Thyroid gland (tissue), 4 donors: ENCODE measurements at regions not wholly inside any gene's neighbourhood (a gene's known extent, or its start where the extent isn't known, plus 50 kb on each side); places are given as distances from the start of the nearest gene placed in this dataset.

Experiments used
- POLR2A ChIP-seq, 2 donors: fragments of 450-650 bp; IDR thresholded peaks; one replicate each; pipeline ENCODE4 v1.6.1; 2017; ENCODE audit warnings: antibody characterized with exemption in 2 of 2, mild to moderate bottlenecking in 2 of 2, moderate library complexity in 1 of 2
- TF ChIP-seq, protein P1 (sequence below), 6 experiments: fragments of 200-600 bp in 3 of 6; fragments of 450-650 bp in 3 of 6; sonication (generic) in 3 of 6; IDR thresholded peaks; one replicate each; pipeline ENCODE4 v1.5.1; 2016 to 2019; ENCODE audit warnings: antibody characterized with exemption in 6 of 6, mild to moderate bottlenecking in 2 of 6, inconsistent platforms in 1 of 6, moderate library complexity in 1 of 6

DNA sequence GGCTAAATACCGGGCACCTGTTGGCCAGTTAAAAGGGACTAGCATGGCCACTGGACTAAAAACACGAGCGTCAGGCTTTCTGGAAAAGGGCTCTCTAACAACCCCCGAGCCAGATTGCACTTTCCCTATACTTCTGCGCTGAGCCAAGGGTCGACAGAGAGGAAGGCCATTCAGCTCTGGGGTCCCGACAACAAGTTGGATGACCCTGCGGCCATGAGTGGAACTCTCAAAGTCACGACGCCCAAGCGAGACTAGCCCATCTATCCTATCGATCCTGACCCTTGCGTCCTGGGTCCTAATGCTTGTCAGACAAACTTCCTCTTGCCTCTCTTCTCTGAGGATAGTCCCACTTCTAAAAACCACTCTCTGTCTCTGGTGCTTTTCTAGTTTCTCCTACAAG, 99.9 kb upstream of the PRDX6 start:
- TF ChIP-seq POLR2A (IDR thresholded peaks at IDR 0.05) = no peak
- TF ChIP-seq, protein P1, sequence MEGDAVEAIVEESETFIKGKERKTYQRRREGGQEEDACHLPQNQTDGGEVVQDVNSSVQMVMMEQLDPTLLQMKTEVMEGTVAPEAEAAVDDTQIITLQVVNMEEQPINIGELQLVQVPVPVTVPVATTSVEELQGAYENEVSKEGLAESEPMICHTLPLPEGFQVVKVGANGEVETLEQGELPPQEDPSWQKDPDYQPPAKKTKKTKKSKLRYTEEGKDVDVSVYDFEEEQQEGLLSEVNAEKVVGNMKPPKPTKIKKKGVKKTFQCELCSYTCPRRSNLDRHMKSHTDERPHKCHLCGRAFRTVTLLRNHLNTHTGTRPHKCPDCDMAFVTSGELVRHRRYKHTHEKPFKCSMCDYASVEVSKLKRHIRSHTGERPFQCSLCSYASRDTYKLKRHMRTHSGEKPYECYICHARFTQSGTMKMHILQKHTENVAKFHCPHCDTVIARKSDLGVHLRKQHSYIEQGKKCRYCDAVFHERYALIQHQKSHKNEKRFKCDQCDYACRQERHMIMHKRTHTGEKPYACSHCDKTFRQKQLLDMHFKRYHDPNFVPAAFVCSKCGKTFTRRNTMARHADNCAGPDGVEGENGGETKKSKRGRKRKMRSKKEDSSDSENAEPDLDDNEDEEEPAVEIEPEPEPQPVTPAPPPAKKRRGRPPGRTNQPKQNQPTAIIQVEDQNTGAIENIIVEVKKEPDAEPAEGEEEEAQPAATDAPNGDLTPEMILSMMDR (IDR thresholded peaks at IDR 0.05) = no peak
